Stimulated activated CD4-positive, alpha-beta T cell treated with anti-CD3 and anti-CD28 coated beads, Interleukin-15, amount 100 ng/mL, for 48 hours (primary cell): ENCODE measurements at regions not wholly inside any gene's neighbourhood (a gene's known extent, or its start where the extent isn't known, plus 50 kb on each side); places are given as distances from the start of the nearest gene placed in this dataset.
"Not testable (repeated sequence)": the region's sequence is repeated elsewhere in the genome, so short reads cannot be mapped to it uniquely, and the experiment has no call there.

Source experiments
- DNase-seq, 2 donors: peaks; one replicate each; pipeline ENCODE4 v3.0.0-alpha.2; 2020; ENCODE audit warnings: low read depth in 2 of 2

GRCh38 chr10:65269551-65269950 is 1656.3 kb upstream of the LRRTM3 start:
- not testable (repeated sequence) for DNase-seq

- no peak for DNase-seq
Measured at GRCh38 chr10:65270969-65271368, 1654.9 kb upstream of the LRRTM3 start.

- no peak for DNase-seq
Measured at GRCh38 chr10:65273115-65273514, 1652.7 kb upstream of the LRRTM3 start.

- no peak for DNase-seq
Measured at GRCh38 chr10:65275296-65275695, 1650.5 kb upstream of the LRRTM3 start.

GRCh38 chr10:65284495-65285041 is 1641.3 kb upstream of the LRRTM3 start:
- no peak for DNase-seq

- DNase-seq = not testable (repeated sequence)
Measured at GRCh38 chr10:65285726-65286125, 1640.1 kb upstream of the LRRTM3 start.

- DNase-seq = no peak
Measured at GRCh38 chr10:65291286-65291685, 1634.5 kb upstream of the LRRTM3 start.

- DNase-seq = no peak
Measured at GRCh38 chr10:65292551-65292950, 1633.3 kb upstream of the LRRTM3 start.

GRCh38 chr10:65294329-65294728 is 1631.5 kb upstream of the LRRTM3 start:
- no peak for DNase-seq

- no peak for DNase-seq
Measured at GRCh38 chr10:65301181-65301580, 1624.7 kb upstream of the LRRTM3 start.

GRCh38 chr10:65306201-65306600 is 1619.6 kb upstream of the LRRTM3 start:
- DNase-seq = no peak

- no peak for DNase-seq
Measured at GRCh38 chr10:65312876-65313275, 1613.0 kb upstream of the LRRTM3 start.

- no peak for DNase-seq
Measured at GRCh38 chr10:65313406-65313805, 1612.4 kb upstream of the LRRTM3 start.

GRCh38 chr10:65314253-65314652 is 1611.6 kb upstream of the LRRTM3 start:
- DNase-seq = no peak

GRCh38 chr10:65319493-65319892 is 1606.3 kb upstream of the LRRTM3 start:
- DNase-seq = no peak

- no peak for DNase-seq
Measured at GRCh38 chr10:65320236-65321026, 1605.4 kb upstream of the LRRTM3 start.

- no peak for DNase-seq
Measured at GRCh38 chr10:65323802-65324201, 1602.0 kb upstream of the LRRTM3 start.

GRCh38 chr10:65325913-65326312 is 1599.9 kb upstream of the LRRTM3 start:
- no peak for DNase-seq

- DNase-seq = no peak
Measured at GRCh38 chr10:65328486-65328885, 1597.3 kb upstream of the LRRTM3 start.

GRCh38 chr10:65335311-65335710 is 1590.5 kb upstream of the LRRTM3 start:
- no peak for DNase-seq

- no peak for DNase-seq
Measured at GRCh38 chr10:65340340-65340739, 1585.5 kb upstream of the LRRTM3 start.

- no peak for DNase-seq
Measured at GRCh38 chr10:65341323-65341925, 1584.4 kb upstream of the LRRTM3 start.

- no peak for DNase-seq
Measured at GRCh38 chr10:65342245-65342644, 1583.6 kb upstream of the LRRTM3 start.
